PFSK-1 (cell line): ENCODE measurements at regions not wholly inside any gene's neighbourhood (a gene's known extent, or its start where the extent isn't known, plus 50 kb on each side); places are given as distances from the start of the nearest gene placed in this dataset.

Experiments used
- FOXP2 ChIP-seq: optimal IDR thresholded peaks from 2 replicates; pipeline ENCODE3; 2011; ENCODE audit warnings: borderline replicate concordance, control low read depth, inconsistent platforms; ENCODE audit not compliant: insufficient read depth; ENCODE audit errors: extremely low read length, extremely low read depth
- POLR2AphosphoS5 ChIP-seq: IDR thresholded peaks from 2 replicates; pipeline ENCODE4 v1.6.1; 2012; ENCODE audit warnings: low read depth, mild to moderate bottlenecking, control low read depth, low read length, moderate library complexity
- SIN3A ChIP-seq: IDR thresholded peaks from 2 replicates; pipeline ENCODE4 v1.6.1; 2012; ENCODE audit warnings: mild to moderate bottlenecking, low read length, moderate library complexity, borderline replicate concordance; ENCODE audit not compliant: insufficient read depth
- TAF1 ChIP-seq: IDR thresholded peaks from 2 replicates; pipeline ENCODE4 v1.6.1; 2012; ENCODE audit warnings: low read length, control low read depth, borderline replicate concordance; ENCODE audit not compliant: insufficient read depth
- TF ChIP-seq, protein P1 (sequence below), 2 experiments: IDR thresholded peaks; 2 replicates each; pipeline versions ENCODE4 v1.6.1 to v1.8.0; 2011 to 2012; ENCODE audit warnings: low read depth in 2 of 2, low read length in 2 of 2, control low read depth in 1 of 2, inconsistent platforms in 1 of 2, mild to moderate bottlenecking in 1 of 2, moderate library complexity in 1 of 2; ENCODE audit not compliant: insufficient read depth in 1 of 2

DNA sequence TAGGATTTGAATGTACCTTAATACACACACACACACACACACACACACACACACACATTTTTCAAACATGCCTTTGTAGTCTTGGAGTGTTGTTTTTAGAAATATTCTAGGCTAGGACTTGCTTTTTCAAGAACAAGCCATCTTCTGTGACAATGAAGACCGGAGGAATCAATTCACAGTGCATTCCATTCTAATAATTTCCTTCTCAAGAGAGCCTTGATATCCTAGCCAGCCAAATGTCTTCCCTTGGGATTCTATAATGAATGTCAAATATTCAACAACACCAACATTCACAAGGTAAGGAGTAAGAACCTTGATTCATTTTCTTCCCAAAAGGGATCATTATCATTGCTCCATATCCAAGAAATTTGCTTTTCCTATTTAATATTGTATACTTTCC lies 180.3 kb downstream of the SLITRK1 start:
- TF ChIP-seq, protein P1, sequence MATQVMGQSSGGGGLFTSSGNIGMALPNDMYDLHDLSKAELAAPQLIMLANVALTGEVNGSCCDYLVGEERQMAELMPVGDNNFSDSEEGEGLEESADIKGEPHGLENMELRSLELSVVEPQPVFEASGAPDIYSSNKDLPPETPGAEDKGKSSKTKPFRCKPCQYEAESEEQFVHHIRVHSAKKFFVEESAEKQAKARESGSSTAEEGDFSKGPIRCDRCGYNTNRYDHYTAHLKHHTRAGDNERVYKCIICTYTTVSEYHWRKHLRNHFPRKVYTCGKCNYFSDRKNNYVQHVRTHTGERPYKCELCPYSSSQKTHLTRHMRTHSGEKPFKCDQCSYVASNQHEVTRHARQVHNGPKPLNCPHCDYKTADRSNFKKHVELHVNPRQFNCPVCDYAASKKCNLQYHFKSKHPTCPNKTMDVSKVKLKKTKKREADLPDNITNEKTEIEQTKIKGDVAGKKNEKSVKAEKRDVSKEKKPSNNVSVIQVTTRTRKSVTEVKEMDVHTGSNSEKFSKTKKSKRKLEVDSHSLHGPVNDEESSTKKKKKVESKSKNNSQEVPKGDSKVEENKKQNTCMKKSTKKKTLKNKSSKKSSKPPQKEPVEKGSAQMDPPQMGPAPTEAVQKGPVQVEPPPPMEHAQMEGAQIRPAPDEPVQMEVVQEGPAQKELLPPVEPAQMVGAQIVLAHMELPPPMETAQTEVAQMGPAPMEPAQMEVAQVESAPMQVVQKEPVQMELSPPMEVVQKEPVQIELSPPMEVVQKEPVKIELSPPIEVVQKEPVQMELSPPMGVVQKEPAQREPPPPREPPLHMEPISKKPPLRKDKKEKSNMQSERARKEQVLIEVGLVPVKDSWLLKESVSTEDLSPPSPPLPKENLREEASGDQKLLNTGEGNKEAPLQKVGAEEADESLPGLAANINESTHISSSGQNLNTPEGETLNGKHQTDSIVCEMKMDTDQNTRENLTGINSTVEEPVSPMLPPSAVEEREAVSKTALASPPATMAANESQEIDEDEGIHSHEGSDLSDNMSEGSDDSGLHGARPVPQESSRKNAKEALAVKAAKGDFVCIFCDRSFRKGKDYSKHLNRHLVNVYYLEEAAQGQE (IDR thresholded peaks at IDR 0.05; ENCODE audit: insufficient read depth in 1 of 2, low read depth in 2 of 2, low read length in 2 of 2): no peak
- no peak for TF ChIP-seq POLR2AphosphoS5
- TF ChIP-seq SIN3A: no peak
- TF ChIP-seq FOXP2: no peak
- TF ChIP-seq TAF1: no peak

DNA sequence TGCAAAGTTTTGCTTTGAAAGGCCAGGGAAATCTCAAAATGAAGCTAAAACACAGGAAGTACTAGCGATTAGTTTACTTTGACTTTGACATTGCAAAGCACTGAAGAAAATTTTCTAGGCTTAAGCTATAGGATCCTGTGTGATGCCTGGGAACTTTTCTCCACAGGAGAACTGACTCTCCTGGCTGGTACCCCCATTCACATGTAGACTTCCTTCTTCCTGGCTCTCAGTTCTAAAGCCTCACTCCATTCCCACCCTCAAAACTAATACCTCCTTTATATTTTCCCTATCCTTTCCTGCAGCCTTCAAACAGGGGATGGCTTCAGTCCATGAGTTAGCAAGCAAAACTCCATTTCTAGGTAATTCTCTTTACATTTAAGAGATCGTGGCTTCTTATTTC lies 189.5 kb downstream of the SLITRK1 start:
- TF ChIP-seq TAF1: no peak
- TF ChIP-seq FOXP2: no peak
- TF ChIP-seq, protein P1 (IDR thresholded peaks at IDR 0.05; ENCODE audit: insufficient read depth in 1 of 2, low read depth in 2 of 2, low read length in 2 of 2): no peak
- no peak for TF ChIP-seq POLR2AphosphoS5
- no peak for TF ChIP-seq SIN3A

DNA sequence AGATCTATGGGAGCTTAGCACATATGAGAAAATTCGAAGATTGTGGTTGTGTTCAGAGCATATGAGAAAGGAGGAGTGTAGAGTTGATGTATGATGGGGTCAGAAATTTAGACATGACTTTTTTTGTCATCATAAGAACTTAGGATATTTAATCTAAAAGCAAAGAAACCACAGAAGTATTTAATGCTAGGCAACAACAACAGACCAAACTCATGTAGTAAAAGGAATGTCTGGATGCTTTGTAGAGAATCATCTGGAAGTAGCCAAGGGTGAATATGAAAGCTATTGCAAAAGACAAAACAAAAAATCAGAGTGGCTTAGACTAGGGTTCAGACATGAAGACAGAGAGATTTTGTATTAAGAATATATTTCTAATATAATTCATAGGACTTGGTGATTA lies 190.3 kb downstream of the SLITRK1 start:
- TF ChIP-seq SIN3A (no peak), TAF1 (no peak), FOXP2 (no peak), POLR2AphosphoS5 (no peak)
- TF ChIP-seq, protein P1 (IDR thresholded peaks at IDR 0.05; ENCODE audit: insufficient read depth in 1 of 2, low read depth in 2 of 2, low read length in 2 of 2): no peak

- no peak for TF ChIP-seq FOXP2
Measured at GRCh38 chr13:83681547-83681946, 200.7 kb downstream of the SLITRK1 start.

GRCh38 chr13:83677985-83678384 lies 204.3 kb downstream of the SLITRK1 start:
- TF ChIP-seq SIN3A (no peak), FOXP2 (no peak), POLR2AphosphoS5 (no peak), TAF1 (no peak)
- TF ChIP-seq, protein P1 (IDR thresholded peaks at IDR 0.05; ENCODE audit: insufficient read depth in 1 of 2, low read depth in 2 of 2, low read length in 2 of 2): no peak
